OCI-LY3 (cell line): ENCODE measurements at regions not wholly inside any gene's neighbourhood (a gene's known extent, or its start where the extent isn't known, plus 50 kb on each side); places are given as distances from the start of the nearest gene placed in this dataset.
A peak's percentile ranks its signal among the peaks of the same experiment; 100 is the strongest.

Source experiments
- H2AFZ ChIP-seq: fragments of 200-600, 300-600 bp; shearing (Covaris generic); 2 replicates; pipeline ENCODE4 v1.6.0; 2014; ENCODE audit warnings: antibody characterized with exemption, low read depth, low read length
- H3K27ac ChIP-seq: fragments of 200-600, 300-600 bp; sonication (generic); 2 replicates; pipeline ENCODE4 v1.5.1; 2014; ENCODE audit warnings: mild to moderate bottlenecking, low read length, moderate library complexity, mixed read lengths
- H3K27me3 ChIP-seq: fragments of 200-600, 300-600 bp; sonication (generic); 2 replicates; pipeline ENCODE4 v1.6.1; 2014; ENCODE audit warnings: low read depth, low read length, mixed read lengths
- H3K36me3 ChIP-seq: fragments of 200-600, 300-600 bp; sonication (generic); replicated peaks from 2 replicates; pipeline ENCODE3; 2014; ENCODE audit warnings: low read depth, low read length, mixed read lengths
- H3K4me1 ChIP-seq: fragments of 300-600, 200-600 bp; sonication (generic); 2 replicates; pipeline ENCODE4 v1.6.1; 2014; ENCODE audit warnings: low read length, mixed read lengths
- H3K4me2 ChIP-seq: fragments of 200-600, 300-600 bp; sonication (generic); 2 replicates; pipeline ENCODE4 v1.6.1; 2014; ENCODE audit warnings: low read length, mixed read lengths
- H3K4me3 ChIP-seq: fragments of 300-600, 200-600 bp; sonication (generic); 2 replicates; pipeline ENCODE4 v1.5.1; 2014; ENCODE audit warnings: antibody characterized with exemption, mild to moderate bottlenecking, low read length, moderate library complexity
- H3K79me2 ChIP-seq: fragments of 300-600, 200-600 bp; shearing (Covaris generic); 2 replicates; pipeline ENCODE4 v1.6.1; 2014; ENCODE audit warnings: mild to moderate bottlenecking, low read length, mixed read lengths
- H3K9ac ChIP-seq: fragments of 300-600, 200-600 bp; shearing (Covaris generic); 2 replicates; pipeline ENCODE4 v1.6.0; 2014; ENCODE audit warnings: mild to moderate bottlenecking, low read length, moderate library complexity
- H3K9me3 ChIP-seq: fragments of 200-600, 300-600 bp; shearing (Covaris generic); 2 replicates; pipeline ENCODE4 v1.6.1; 2014; ENCODE audit warnings: low read length, mixed read lengths; ENCODE audit not compliant: insufficient read depth
- H4K20me1 ChIP-seq: fragments of 200-600, 300-600 bp; sonication (generic); 2 replicates; pipeline ENCODE4 v1.6.1; 2016; ENCODE audit warnings: low read length, mixed read lengths; ENCODE audit not compliant: insufficient read depth
- CTCF ChIP-seq: fragments of 200-600, 300-600 bp; sonication (generic); IDR thresholded peaks from 2 replicates; pipeline ENCODE4 v1.5.1; 2014; ENCODE audit warnings: antibody characterized with exemption, low read length, low read depth
- EZH2phosphoT487 ChIP-seq: fragments of 200-600 bp; shearing (Covaris generic); IDR thresholded peaks from 2 replicates; pipeline ENCODE4 v1.6.1; 2018; ENCODE audit warnings: antibody characterized with exemption, mixed run types, low read depth

- Histone ChIP-seq H3K27me3 (no peaks in the 10 kb centered on the region), H3K4me2 (no peak overlapping the region), H2AFZ (no peak overlapping the region), H3K79me2 (no peaks in the 10 kb centered on the region), H3K9me3 (no peaks in the 10 kb centered on the region), H3K27ac (no peak overlapping the region), H3K36me3 (no peaks in the 10 kb centered on the region), H3K4me1 (peaks cover 2% of the 10 kb centered on the region; the same call in 1 of the 2 replicates), H3K4me3 (no peak overlapping the region), H3K9ac (no peak overlapping the region), H4K20me1 (no peaks in the 10 kb centered on the region)
- TF ChIP-seq EZH2phosphoT487 (no peak), CTCF (no peak)
Observed at GRCh38 chr3:148372206-148372875, 325.4 kb upstream of the AGTR1 start.

GRCh38 chr3:148373961-148374360 lies 323.7 kb upstream of the AGTR1 start:
- H3K9ac ChIP-seq: no peak overlapping the region
- H4K20me1 ChIP-seq: no peaks in the 10 kb centered on the region
- H3K36me3 ChIP-seq: no peaks in the 10 kb centered on the region
- no peak overlapping the region for H2AFZ ChIP-seq
- H3K4me1 ChIP-seq: peaks cover 2% of the 10 kb centered on the region; the same call in 1 of the 2 replicates
- TF ChIP-seq CTCF: no peak
- no peak for TF ChIP-seq EZH2phosphoT487
- no peak overlapping the region for H3K27ac ChIP-seq
- H3K27me3 ChIP-seq: no peaks in the 10 kb centered on the region
- H3K79me2 ChIP-seq: no peaks in the 10 kb centered on the region
- no peak overlapping the region for H3K4me2 ChIP-seq
- no peaks in the 10 kb centered on the region for H3K9me3 ChIP-seq
- H3K4me3 ChIP-seq: no peak overlapping the region

- TF ChIP-seq EZH2phosphoT487: no peak
- peak; percentile 83 for TF ChIP-seq CTCF
- Histone ChIP-seq H3K79me2 (no peaks in the 10 kb centered on the region), H3K4me3 (no peak overlapping the region), H3K9me3 (no peaks in the 10 kb centered on the region), H2AFZ (no peak overlapping the region), H4K20me1 (no peaks in the 10 kb centered on the region), H3K27me3 (no peaks in the 10 kb centered on the region), H3K36me3 (no peaks in the 10 kb centered on the region), H3K27ac (no peak overlapping the region), H3K9ac (no peak overlapping the region), H3K4me2 (no peak overlapping the region), H3K4me1 (no peaks in the 10 kb centered on the region)
Observed at GRCh38 chr3:148379763-148380382, 317.8 kb upstream of the AGTR1 start.

- no peak overlapping the region for H3K9ac ChIP-seq
- H3K36me3 ChIP-seq: no peaks in the 10 kb centered on the region
- no peaks in the 10 kb centered on the region for H3K9me3 ChIP-seq
- no peak overlapping the region for H2AFZ ChIP-seq
- TF ChIP-seq CTCF: no peak
- no peak for TF ChIP-seq EZH2phosphoT487
- no peak overlapping the region for H3K27ac ChIP-seq
- no peaks in the 10 kb centered on the region for H4K20me1 ChIP-seq
- H3K27me3 ChIP-seq: no peaks in the 10 kb centered on the region
- no peaks in the 10 kb centered on the region for H3K79me2 ChIP-seq
- H3K4me1 ChIP-seq: no peaks in the 10 kb centered on the region
- H3K4me3 ChIP-seq: no peak overlapping the region
- H3K4me2 ChIP-seq: no peak overlapping the region
Observed at GRCh38 chr3:148381051-148381450, 316.7 kb upstream of the AGTR1 start.
